Stomach (tissue), 8 donors: ENCODE measurements at regions not wholly inside any gene's neighbourhood (a gene's known extent, or its start where the extent isn't known, plus 50 kb on each side); places are given as distances from the start of the nearest gene placed in this dataset.

Experiments used
- DNase-seq, 2 donors: peaks; one replicate each; pipeline versions ENCODE4 v3.0.0 to v3.0.0-alpha.2; 2013 to 2019
- H3K27ac ChIP-seq, 5 donors: fragments of 200-600 bp in 4 of 5; sonication (generic) in 4 of 5; one replicate each; pipeline ENCODE4 v1.5.1; 2013 to 2019; ENCODE audit warnings: mild to moderate bottlenecking in 1 of 5, moderate library complexity in 1 of 5
- H3K27me3 ChIP-seq, 3 donors: fragments of 200-600 bp; sonication (generic); one replicate each; pipeline ENCODE4 v1.5.1; 2017 to 2019; ENCODE audit warnings: mixed run types in 1 of 3
- H3K36me3 ChIP-seq, 4 donors: fragments of 200-600 bp; sonication (generic); 1 replicate in 3 of 4; 2 replicates in 1 of 4; pipeline ENCODE4 v1.5.1; 2016 to 2019
- H3K4me1 ChIP-seq, 4 donors: fragments of 200-600 bp; sonication (generic); one replicate each; pipeline ENCODE4 v1.5.1; 2016 to 2019
- H3K4me3 ChIP-seq, 4 donors: fragments of 200-600 bp; sonication (generic) in 3 of 4; one replicate each; pipeline ENCODE4 v1.5.1; 2016 to 2019; ENCODE audit warnings: mild to moderate bottlenecking in 1 of 4
- H3K9me3 ChIP-seq, 4 donors: fragments of 200-600 bp; sonication (generic); one replicate each; pipeline ENCODE4 v1.5.1; 2016 to 2019
- EP300 ChIP-seq: sonication (generic); formaldehyde crosslinking; IDR thresholded peaks from one replicate; pipeline ENCODE4 v1.6.1; 2017; ENCODE audit warnings: antibody characterized with exemption
- POLR2A ChIP-seq, 4 donors: fragments of 450-650 bp; IDR thresholded peaks; one replicate each; pipeline ENCODE4 v1.6.1; 2016; ENCODE audit warnings: antibody characterized with exemption in 4 of 4, control low read depth in 2 of 4, mild to moderate bottlenecking in 1 of 4, moderate library complexity in 1 of 4
- POLR2AphosphoS5 ChIP-seq, 3 donors: sonication (generic); formaldehyde crosslinking; IDR thresholded peaks; one replicate each; pipeline ENCODE4 v1.6.1; 2016; ENCODE audit warnings: antibody characterized with exemption in 3 of 3
- WGBS, 5 donors: extraction: QIAGEN DNeasy Blood & Tissue Kit in 3 of 5; methylation state at CpG; one replicate each; pipeline versions ENCODE4 v1.1.5 to v1.1.7; 2013 to 2018; 5-methylcytosine and 5-hydroxymethylcytosine counted together
- intact Hi-C: fragments of 100-400 bp; cut with DNase I; formaldehyde crosslinking; loops from one replicate; pipeline ENCODE4 v1.15.1; 2023; ENCODE audit warnings: low total_unique reads
- TF ChIP-seq, protein P1 (sequence below), 7 experiments: fragments of 450-650 bp in 4 of 7; fragments of 200-600 bp in 3 of 7; sonication (generic) in 3 of 7; IDR thresholded peaks; one replicate each; pipeline ENCODE4 v1.5.1; 2016 to 2019; ENCODE audit warnings: antibody characterized with exemption in 7 of 7, control low read depth in 2 of 7, mild to moderate bottlenecking in 1 of 7
- donor health status: healthy with polysubstance abuse.
- donor health status: Bipolar disorder and iron deficiency.
- donor health status: healthy.

DNA sequence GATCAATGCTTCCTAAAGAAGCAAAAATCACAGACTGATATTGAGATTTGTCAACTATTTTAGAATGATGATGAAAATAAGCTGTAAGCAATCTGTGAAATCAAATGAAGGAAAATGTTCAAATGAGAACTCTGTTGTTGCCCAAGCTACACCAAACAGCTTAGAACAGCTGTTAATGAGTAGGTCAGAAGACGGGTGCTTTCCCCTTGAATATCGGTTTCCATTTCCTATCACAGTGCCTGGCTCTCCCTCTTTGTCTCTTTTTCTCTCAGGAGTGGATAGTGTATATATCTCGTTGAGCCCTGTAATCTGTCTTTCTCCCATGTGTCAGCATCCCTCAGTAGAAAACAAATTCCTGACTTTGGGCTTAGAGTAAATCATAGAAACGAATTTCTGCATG, 1592.9 kb upstream of the TENM3 start:
- H3K27me3 ChIP-seq: no peaks in the 10 kb centered on the region
- no peak overlapping the region for H3K4me3 ChIP-seq
- 42 to 64% (median 51%) methylated on average over 4 of the region's 4 CpGs for WGBS, 5 donors
- DNase-seq: no peak
- H3K27ac ChIP-seq: no peak overlapping the region
- intact Hi-C loops: no loop called here
- H3K9me3 ChIP-seq: no peaks in the 10 kb centered on the region
- no peaks in the 10 kb centered on the region for H3K4me1 ChIP-seq
- TF ChIP-seq POLR2AphosphoS5 (IDR thresholded peaks at IDR 0.05) (no peak), POLR2A (IDR thresholded peaks at IDR 0.05) (no peak), EP300 (no peak)
- TF ChIP-seq, protein P1, sequence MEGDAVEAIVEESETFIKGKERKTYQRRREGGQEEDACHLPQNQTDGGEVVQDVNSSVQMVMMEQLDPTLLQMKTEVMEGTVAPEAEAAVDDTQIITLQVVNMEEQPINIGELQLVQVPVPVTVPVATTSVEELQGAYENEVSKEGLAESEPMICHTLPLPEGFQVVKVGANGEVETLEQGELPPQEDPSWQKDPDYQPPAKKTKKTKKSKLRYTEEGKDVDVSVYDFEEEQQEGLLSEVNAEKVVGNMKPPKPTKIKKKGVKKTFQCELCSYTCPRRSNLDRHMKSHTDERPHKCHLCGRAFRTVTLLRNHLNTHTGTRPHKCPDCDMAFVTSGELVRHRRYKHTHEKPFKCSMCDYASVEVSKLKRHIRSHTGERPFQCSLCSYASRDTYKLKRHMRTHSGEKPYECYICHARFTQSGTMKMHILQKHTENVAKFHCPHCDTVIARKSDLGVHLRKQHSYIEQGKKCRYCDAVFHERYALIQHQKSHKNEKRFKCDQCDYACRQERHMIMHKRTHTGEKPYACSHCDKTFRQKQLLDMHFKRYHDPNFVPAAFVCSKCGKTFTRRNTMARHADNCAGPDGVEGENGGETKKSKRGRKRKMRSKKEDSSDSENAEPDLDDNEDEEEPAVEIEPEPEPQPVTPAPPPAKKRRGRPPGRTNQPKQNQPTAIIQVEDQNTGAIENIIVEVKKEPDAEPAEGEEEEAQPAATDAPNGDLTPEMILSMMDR (IDR thresholded peaks at IDR 0.05): no peak
- no peaks in the 10 kb centered on the region for H3K36me3 ChIP-seq

DNA sequence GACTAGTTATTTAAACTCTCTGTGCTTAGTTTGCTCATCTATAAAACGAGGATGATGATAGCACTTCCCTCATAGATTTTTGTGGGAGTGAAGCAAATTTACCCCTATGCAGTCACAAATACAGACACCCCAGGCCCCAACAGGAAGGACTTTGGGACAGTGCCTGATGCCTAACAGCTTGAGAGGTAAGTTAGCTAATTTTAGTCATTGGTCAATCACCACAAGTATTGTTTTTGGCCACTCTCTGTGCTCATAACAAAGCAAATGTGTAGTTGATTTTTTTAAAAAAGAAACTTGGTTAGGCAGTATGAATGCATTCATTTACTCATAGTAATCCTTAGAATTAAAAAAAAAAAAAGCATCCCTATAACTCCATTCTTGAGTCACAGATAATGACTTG, 1590.7 kb upstream of the TENM3 start:
- Histone ChIP-seq H3K9me3 (no peaks in the 10 kb centered on the region), H3K4me1 (no peaks in the 10 kb centered on the region), H3K27ac (no peak overlapping the region), H3K4me3 (no peak overlapping the region), H3K27me3 (no peaks in the 10 kb centered on the region), H3K36me3 (no peaks in the 10 kb centered on the region)
- TF ChIP-seq POLR2A (IDR thresholded peaks at IDR 0.05) (no peak), POLR2AphosphoS5 (IDR thresholded peaks at IDR 0.05) (no peak)
- 20 to 67% (median 53%) methylated on average over 1 of the region's 1 CpG for WGBS, 5 donors
- intact Hi-C loops: no loop called here
- DNase-seq: no peak

DNA sequence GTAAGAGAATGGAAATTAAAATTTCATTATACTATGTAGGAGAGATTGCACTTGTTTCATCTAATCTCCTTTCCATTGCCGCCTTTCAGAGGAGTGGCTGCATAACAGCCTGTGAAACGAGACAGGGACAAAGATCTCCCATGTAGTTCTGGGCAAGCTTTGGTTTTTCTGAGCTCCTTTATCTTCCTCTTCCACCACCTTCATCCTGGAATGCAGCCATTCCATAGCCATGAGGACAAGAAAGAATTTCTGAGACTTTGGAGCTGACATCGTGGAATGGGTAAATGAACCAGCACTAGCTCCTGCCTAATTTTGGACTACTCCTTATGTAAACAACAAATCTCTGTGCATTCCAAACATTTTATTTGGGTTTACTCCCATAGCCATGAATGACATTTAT, 1587.3 kb upstream of the TENM3 start:
- H3K27me3 ChIP-seq: no peaks in the 10 kb centered on the region
- 36 to 50% (median 43%) methylated on average over 3 of the region's 3 CpGs for WGBS, 5 donors
- TF ChIP-seq POLR2AphosphoS5 (IDR thresholded peaks at IDR 0.05) (no peak), POLR2A (IDR thresholded peaks at IDR 0.05) (no peak), EP300 (no peak)
- TF ChIP-seq, protein P1 (IDR thresholded peaks at IDR 0.05): no peak
- no peaks in the 10 kb centered on the region for H3K36me3 ChIP-seq
- H3K4me1 ChIP-seq: no peaks in the 10 kb centered on the region
- no peaks in the 10 kb centered on the region for H3K9me3 ChIP-seq
- no peak overlapping the region for H3K4me3 ChIP-seq
- H3K27ac ChIP-seq: no peak overlapping the region
- intact Hi-C loops: no loop called here
- DNase-seq: no peak

DNA sequence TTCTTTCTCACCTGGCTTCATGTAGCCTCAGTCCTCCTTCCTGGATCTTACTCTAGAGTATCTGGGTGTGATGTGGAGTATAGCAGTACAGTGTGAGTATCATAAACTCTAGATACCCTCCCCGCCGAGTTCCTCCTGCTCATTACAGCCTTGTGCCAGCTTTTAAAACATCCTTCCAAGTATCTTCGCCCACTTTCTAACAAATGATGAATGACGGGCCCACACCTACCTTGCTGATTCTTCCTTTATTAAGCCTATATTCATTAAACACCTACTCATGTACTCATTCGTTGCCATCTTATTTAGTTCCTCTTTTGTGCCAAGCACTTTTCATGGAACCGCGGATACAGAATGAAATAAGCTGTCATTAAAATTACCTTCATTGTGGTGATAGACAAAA, 1585.3 kb upstream of the TENM3 start:
- no peak overlapping the region for H3K4me3 ChIP-seq
- H3K4me1 ChIP-seq: no peaks in the 10 kb centered on the region
- H3K36me3 ChIP-seq: no peaks in the 10 kb centered on the region
- no peak for DNase-seq
- 90 to 96% (median 94%) methylated on average over 7 of the region's 7 CpGs for WGBS, 5 donors
- no peaks in the 10 kb centered on the region for H3K27me3 ChIP-seq
- H3K9me3 ChIP-seq: no peaks in the 10 kb centered on the region
- H3K27ac ChIP-seq: no peak overlapping the region
- intact Hi-C loops: no loop called here
- no peak for TF ChIP-seq EP300
- TF ChIP-seq, protein P1 (IDR thresholded peaks at IDR 0.05): no peak
- TF ChIP-seq POLR2A (IDR thresholded peaks at IDR 0.05): no peak
- no peak for TF ChIP-seq POLR2AphosphoS5 (IDR thresholded peaks at IDR 0.05)

DNA sequence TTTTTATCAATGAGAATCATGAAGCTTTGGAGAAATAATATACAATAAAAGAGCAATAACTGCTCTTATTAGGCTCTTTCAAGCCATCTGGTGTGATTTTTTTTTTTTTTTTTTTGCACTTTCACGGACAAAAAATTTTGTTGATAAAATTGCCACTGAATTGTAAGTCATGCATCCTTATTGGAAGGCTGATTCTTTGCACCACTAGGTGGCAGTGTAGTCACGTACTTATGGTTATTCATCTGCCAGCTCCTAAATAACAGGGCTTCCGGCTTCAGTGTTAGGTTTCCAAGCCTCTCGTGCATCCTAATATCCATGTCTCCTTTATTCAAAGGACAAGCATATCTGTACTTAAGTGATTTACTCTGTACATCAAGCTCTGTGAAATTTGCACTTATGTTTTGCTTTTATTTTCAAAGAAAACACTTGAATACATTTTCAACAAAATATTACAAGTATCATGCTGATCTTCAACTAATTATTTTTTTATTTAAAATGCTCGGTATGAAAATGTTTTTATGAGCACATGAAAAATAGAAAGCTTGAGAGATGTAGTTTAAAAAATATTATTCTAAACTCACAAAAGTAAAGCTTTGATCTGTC, 1578.3 kb upstream of the TENM3 start:
- no peaks in the 10 kb centered on the region for H3K9me3 ChIP-seq
- no peaks in the 10 kb centered on the region for H3K36me3 ChIP-seq
- intact Hi-C loops: no loop called here
- H3K4me3 ChIP-seq: no peak overlapping the region
- DNase-seq: peak; percentile 66 to 92
- peaks cover 0 to 10% (median 0%) of the 10 kb centered on the region in 4 donors for H3K4me1 ChIP-seq
- 12 to 15% (median 13%) methylated on average over 5 of the region's 5 CpGs for WGBS, 5 donors
- TF ChIP-seq, protein P1 (IDR thresholded peaks at IDR 0.05): peak in 5 of 7 experiments; percentile 15 to 68 (median 55)
- no peak for TF ChIP-seq POLR2AphosphoS5 (IDR thresholded peaks at IDR 0.05)
- no peak for TF ChIP-seq POLR2A (IDR thresholded peaks at IDR 0.05)
- H3K27me3 ChIP-seq: no peaks in the 10 kb centered on the region
- no peak overlapping the region for H3K27ac ChIP-seq
